NCI-H82 (cell line): ENCODE measurements at regions not wholly inside any gene's neighbourhood (a gene's known extent, or its start where the extent isn't known, plus 50 kb on each side); places are given as distances from the start of the nearest gene placed in this dataset.
"Not testable (repeated sequence)": the region's sequence is repeated elsewhere in the genome, so short reads cannot be mapped to it uniquely, and the experiment has no call there.

Experiments used
- DNase-seq: peaks from one replicate; lab custom pipeline; 2025; lab: John Stamatoyannopoulos, UW

DNA sequence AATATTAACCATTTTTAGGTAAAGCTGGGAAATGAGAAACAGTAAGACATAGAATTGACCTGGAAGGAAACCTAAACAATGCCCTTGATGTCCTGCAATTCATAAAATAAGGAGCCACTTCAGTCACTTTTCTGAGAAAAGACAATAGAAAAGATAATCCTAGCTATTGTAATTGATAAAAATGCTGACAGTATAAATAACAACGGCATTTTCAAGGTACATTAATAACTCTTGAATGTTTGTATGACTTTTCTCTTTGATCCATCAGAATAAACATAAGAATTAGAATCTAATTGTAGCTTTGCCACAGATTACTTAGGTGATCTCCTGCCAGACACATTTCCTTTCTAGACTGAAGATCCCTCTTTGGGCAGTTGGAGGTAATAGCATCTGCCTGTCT is 719.5 kb downstream of the SLC4A3 start:
- no peak for DNase-seq

DNA sequence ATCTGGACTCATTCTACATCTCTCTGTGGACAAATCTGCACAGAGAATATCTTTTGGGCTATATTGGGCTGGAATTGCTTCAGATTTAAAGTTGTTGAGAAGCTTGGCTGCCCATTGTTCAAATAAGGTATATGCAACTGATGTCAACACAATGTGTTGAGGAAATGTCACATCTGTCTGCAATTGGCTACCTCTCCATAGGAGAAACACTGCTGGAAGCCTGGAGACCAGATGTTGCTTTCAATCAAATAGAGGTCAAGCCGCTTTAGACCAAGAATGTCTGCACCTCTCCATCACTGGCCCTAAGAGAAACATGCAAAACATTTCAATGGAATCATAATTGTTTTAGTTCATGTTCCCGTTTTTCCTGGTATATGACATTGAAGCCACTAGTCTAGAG is 720.2 kb downstream of the SLC4A3 start:
- no peak for DNase-seq

DNA sequence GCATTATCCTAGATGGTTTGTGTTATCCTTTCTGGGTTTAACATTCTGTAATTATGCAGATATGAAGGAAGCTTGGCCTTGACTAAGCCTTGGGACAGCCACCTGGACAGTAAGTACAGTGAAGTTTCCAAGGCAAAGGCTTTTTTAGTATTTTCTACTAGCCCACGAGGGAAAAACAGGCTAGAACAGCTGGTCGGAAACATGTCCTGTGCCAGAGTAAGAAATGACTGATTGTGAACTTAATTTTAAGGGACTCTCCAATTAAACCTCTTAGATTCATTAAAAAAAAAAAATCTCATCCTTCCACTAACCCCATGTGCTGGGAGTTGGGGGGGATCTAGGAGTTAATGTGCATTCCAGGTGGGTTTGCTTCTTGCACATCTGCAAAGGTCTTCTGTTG is 720.8 kb downstream of the SLC4A3 start:
- DNase-seq: no peak

DNA sequence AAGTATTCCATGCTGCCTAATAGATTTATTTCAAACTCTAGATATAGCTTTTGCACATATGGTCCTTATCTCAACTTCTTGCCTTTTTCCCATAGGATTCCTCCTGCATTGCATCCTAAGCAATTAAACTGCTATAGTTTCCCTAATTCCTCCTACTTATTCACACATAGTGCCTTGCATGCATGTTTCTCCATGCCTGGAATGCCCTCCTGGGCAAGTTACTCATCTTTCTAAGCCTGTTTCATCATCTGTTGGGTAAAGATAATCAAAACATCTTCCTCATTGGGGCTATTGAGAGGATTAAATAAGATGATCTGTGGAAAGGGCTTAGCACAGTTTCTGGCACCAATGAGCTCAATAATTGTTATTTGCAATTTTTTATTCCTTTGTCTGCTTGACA is 726.5 kb downstream of the SLC4A3 start:
- peak; percentile 37 for DNase-seq

DNA sequence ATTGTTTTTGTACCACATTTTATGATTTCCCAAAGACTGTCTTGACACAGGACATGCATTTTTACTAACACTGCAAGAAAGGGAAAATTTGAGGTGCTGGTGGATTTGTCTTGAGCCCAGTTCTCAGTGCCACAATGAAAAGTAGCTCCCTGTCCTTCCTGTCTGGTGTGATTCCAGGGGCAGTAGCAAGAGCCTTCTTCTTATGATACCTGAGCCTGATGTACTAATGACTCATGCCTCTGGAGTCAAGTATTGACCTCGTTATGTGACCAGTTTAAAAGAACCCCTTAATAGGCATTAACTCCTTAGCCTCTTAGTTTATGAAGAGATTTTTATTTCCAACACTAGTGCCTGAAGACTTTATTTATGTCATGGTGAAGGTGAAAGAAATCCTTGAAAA is 728.6 kb downstream of the SLC4A3 start:
- DNase-seq: peak; percentile 9

DNA sequence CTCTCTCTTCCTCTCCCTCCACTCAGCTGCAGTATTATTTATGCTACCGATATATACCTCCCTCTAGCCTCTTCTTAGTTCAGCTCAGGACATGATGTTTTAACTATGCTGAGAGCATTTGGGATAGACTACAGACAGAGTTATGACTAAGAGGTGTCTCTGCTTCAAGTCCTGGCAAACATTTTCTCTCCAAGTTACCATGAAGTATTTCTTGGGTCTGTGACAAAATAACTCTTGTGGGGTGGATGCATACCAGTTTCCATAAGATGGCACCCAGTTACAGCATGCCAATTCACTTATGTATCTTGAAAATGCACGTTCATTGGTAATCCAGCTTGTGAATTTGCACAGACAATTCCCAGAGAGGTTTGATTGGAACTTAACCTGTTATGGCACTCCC is 737.6 kb downstream of the SLC4A3 start:
- DNase-seq: no peak

DNA sequence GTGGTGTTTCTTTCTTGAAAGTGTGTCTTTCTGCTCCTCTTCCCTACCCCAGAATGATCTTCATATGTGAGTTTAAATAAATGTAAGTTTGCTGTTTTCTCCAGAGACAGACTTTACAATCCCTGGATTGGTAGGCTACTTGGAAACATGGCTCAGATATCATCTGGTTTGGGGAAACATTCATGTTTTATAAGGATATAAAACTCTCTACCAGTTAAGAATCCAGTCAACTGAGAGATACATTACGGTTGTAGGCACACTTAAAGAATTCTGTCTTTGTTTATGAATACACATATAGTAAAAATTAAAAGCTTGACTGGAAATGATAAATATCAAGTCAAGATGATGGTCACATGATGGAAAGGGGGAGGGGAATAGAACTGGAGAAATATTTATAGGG is 739.3 kb downstream of the SLC4A3 start:
- DNase-seq: no peak

DNA sequence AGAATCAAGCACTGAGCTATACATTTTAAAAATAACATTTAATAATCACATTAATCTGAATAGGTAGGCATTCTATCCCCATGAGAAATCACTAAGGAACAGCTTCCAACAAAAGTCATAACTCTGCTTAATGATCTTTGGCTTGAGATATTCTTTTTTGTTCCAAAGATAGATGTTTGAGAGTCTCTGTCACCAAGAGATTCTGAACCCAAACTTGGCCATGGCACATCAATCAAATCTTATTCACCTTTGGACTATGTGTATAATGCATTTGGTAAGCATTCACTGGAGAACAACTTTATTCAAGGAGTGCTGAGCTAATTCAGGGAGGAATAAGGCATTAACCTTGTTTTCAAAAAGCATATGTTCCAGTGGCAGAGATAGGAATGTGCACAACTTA is 743.3 kb downstream of the SLC4A3 start:
- DNase-seq: no peak

DNA sequence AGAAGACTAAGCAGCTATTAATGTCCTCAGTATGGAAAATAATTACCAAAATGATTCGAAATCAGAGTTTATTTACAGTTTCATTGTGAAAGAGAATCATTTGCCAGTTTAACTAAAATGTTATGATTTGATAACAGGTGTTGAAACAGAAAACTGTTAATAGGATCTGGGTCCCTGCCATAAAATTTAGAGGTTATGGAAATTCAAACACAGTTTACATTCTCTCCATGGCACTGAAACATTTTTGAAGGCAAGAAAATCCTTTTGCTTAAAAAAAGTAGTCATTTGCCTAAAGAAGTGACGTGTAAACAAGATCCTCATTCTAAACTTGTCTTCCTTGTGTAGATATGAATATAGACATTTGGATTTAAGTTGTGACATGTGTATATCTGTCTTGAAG is 743.8 kb downstream of the SLC4A3 start:
- DNase-seq: no peak

DNA sequence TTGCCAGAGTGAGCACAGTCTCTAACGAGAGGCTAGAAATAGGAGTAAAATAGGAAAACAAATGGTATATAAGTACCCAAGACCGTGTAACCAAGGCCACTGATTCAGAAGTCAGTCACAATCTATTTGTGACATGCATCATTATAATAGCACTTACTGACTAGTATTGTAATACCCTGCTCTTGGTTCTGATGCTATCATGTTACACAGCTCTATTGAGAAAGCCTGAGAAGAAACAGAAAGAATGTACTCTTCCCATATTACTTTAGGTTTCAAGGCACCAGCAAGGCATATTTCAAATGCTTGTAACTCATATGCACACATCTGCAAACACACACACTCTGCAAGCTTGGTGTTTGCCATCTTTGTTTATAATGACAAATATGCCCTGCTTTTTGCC is 746.4 kb downstream of the SLC4A3 start:
- DNase-seq: peak; percentile 5

DNA sequence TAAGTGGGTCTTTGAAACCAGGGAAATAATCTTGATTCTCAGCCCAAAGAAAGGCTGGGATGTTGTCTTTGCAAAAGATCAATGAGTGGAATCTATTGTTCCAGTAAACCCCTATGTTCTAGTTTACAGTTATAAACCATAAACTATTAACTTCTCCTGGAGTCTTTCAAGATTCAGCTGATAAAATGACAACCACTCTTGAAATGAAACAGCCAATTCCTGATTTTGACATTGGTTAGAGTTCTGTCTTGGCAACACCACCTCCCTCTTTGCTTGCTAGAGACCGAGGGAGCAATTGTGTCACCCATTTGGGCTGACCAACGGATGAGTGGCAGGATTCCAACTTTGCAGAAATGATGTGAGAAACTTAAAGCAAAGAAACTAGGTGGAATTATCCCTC is 746.9 kb downstream of the SLC4A3 start:
- DNase-seq: no peak

DNA sequence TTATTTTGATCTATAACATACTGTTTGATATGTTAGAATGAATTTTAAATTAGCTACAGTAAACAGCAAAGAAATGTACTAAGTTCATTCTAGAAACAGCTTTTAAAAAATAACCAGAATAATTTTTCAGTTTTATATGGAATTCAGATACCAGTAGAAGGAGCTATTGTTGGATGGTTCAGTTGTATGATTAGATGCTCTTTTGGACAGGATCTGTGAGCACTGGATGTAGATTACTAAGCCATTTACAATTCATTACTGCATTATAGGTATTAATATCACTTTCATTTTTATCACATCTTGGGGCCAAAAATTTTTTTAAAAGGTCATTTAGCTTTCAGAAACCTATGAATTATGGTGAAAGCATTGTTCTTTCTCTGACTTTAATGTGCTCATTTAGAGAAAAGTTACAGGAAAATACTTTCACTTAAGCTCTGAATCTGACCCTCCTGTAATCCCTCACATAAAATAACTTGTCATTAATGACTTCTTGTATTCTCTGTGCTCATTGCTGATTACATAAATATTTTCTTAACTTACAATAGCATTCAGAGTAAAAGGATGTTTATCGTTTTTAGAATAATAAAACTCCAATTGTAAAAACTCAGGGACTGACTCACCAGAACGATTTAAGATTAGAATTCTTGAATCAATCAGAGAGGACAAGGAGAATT is 750.2 kb downstream of the SLC4A3 start:
- no peak for DNase-seq

DNA sequence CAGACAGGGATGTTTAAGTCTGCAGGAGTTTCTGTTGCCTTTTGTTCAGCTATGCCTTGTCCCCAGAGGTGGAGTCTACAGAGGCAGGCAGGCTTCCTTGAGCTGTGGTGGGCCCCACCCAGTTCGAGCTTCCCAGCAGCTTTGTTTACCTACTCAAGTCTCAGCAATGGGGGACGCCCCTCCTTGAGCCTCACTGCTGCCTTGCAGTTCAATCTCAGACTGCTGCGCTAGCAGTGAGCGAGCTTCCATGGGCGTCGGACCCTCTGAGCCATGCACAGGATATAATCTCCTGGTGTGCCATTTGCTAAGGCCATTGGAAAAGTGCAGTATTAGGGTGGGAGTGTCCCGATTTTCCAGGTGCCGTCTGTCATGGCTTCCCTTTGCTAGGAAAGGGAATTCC is 760.3 kb downstream of the SLC4A3 start:
- DNase-seq: not testable (repeated sequence)

DNA sequence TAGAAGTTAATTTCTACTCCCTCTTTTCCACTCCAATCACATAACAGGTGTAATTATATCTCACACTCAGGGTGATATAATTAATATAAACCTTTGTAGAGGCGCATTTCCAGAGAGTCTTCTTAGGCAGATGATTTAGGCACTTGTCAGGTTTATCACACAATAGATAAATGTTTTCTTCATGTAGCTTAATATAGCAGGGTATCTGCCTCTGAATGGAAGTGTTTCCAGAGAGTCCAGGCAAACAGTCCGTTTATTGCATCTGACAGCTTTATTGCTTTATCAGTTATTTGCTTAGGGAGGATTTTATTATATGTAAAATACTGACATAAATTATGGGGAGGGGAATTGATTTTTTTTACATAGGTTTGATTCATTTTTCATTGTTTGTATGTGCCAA is 766.3 kb downstream of the SLC4A3 start:
- no peak for DNase-seq

DNA sequence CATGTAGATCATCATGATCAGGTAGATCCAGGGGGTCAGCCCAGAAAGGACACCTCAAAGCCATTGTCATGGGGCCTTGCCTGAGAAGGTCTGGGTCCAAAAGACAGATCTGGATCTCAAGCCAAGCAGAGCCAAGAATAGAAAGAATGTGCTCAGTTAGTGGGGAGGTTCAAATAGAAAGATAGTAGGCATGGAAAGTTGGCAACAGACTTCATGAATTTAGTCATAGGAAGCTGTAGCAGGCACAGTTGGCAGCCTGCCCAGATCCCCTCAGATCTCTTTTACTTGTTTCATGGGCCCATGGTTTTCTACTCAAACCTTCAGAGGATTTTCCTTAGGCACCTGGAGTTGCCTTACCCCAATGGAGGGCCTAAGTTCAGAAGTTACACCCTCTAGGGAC is 767.0 kb downstream of the SLC4A3 start:
- DNase-seq: peak; percentile 5

DNA sequence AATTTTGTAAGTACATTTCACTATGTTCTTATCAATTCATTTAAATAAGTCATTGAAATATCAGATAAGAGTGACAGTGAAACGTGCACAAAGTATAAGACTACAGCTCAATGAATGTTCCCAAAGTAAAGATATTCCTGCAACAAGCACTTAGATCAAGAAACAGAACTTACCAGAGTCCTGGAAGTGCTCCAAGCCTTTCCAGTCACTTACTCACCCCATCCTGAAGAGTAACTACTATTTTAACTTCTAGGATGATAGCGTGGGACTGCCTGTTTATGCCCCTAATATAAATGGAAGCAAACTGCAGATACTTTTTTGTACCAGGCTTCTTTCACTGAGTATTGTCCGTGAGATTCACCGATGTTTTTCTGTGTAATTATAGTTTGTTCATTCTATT is 768.9 kb downstream of the SLC4A3 start:
- no peak for DNase-seq

DNA sequence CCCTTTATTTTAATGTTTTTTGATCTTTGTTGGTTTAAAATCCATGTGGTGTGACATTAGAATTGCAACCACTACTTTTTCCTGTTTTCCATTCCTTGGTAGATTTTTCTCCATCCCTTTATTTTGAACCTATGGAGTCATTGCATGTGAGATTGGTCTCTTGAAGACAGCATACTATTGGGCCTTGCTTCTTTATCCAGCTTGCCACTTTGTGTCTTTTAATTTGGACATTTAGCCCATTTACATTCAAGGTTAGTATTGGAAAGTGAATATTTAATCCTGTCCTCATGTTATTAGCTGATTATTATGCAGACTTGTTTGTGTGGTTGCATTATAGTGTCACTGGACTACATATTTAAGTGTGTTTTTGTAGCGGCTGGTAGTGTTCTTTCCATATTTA is 782.9 kb downstream of the SLC4A3 start:
- DNase-seq: no peak

DNA sequence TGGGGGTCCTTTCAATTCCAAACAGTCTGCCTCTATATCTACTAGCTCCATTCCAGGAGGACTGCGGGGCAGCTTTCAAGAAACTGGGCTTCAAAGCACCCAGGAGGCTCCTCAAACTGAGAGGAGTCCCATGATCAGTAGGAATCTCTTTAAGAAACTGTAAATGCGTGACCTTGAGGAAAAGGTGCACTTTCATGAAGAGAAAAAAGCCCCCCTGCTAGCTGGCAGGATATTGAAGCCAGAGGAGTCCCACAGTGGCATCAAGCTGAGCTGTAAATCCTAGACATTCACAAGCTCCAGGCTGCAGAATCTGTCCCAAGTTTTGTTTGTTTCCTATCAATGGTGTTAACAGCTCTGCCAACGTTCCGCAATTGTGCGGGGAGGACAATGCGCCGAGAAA is 790.1 kb downstream of the SLC4A3 start:
- DNase-seq: no peak

DNA sequence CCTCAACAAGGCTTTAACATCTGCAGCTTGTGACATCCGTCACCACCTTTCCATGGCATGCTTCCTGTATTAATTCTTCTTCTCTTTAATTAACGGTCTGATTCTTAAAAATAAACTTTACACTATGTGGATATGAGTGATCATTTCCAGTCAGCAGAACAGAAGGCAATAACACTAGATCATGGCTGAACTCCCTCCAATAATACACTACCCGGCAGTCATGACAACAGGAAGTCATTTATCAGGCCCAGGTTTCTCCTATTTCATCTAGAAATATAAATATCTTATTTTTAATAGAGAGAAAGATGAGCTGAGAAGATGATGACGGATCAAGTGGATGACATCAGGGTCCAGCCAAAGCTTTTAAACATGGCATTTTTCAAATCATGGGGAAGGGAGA is 792.2 kb downstream of the SLC4A3 start:
- DNase-seq: no peak

DNA sequence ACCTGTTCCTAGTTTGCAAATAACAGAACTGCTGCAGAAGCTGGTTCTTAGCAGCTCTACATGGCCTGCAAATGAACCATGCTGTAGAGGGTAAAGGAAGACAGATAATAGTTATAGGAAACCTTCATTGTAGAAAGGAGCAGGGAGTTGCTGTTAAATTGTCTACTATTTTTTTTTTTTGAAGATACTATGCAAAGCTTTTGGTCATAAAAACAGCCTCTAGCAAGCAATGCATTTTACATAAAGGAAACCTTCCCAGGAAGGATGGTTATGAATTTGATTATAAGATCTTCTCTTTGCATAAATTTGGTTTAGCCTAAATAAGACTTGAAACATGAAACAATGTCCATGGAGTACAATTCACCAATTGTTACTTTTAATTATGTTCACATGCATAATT is 793.4 kb downstream of the SLC4A3 start:
- no peak for DNase-seq

DNA sequence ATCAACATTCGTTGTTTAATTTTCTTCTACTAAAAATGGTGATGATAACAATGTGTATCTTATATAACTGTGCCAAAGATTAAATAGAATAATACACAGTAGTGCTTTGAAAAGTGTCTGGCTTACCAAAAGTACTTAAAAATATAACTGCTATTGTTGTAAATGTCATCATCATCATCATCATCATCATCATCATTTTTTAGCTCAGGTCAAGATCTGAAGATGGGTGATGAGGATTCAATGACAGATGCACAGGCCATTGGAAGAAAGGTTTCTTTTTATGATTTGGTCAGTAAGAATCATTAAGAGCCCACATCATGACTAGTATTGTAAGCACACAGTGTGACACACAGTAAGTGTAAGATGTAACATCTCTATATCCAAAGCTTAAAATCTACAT is 795.2 kb downstream of the SLC4A3 start:
- DNase-seq: no peak

DNA sequence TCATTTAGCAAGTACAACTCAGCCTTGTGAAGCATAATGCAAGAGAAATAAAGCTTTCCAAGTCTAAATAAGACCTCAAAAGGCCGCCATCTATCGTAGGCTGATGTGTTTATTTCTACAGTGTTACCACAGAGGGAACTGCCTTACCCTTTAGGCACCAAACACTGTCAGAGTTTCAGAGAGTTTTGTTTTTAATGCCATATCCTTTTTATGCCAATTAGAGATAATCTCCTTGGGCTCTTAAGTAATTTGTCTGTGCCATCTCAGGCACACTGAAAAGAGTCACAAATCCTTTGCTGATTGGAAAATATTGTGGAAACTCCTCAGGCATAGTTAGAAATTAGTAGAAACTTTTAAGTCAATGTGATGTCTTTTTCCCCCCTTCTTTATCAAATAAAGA is 797.1 kb downstream of the SLC4A3 start:
- peak; percentile 83 for DNase-seq

DNA sequence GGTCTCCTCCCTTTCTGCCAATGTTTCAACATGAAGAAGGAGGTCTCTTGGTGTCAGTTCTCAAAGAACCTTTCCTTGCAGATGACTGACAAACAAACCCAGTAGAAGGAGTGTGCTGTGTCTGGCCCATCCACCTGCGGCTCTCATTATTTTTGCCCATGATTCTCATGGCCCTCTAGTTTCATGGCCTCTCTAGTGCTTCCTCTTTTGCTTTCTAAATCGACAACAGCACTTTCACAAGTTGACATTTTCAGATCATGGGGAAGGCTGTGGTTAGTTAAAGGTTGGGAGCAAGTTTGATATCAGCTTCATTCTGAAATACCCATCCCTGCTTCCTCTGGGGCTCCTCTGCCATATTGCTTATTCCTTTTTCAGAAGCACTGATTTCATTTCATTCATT is 805.2 kb downstream of the SLC4A3 start:
- no peak for DNase-seq

DNA sequence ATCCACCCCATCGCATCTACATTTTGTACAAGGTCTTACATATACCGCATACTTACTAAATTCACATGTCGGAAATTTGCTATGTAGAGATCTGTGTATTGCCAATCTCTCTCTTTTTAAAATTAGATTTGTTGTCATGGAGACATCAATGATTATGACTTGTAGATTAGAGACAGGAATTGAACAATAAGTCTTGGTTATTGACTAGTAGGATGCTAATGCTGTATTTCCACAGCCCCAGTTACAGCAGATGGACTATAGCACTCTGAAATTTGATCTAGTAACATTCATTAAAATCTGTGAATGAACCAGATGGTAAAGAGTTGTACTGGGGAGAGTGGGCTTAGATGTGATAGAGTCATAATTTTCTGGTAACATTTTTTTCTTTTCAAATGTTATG is 805.7 kb downstream of the SLC4A3 start:
- peak; percentile 31 for DNase-seq

DNA sequence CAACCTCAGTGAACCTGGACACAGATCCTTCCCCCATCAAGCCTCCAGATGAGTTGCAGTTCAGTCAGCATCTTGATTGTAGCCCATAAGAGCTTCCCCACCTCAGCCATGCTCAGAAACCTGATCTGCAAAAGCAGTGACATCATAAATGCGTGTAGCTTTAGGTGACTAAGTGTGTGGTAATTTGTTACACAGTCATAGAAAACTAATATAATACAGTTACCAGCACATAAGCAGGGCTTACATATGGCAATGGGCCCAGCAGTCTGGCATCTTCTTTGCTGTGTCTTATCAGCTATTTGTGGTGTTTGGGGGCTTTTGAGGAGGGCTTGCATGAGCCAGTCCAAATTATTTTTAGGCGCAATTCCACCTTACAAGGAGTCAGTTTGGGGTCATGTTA is 807.0 kb downstream of the SLC4A3 start:
- no peak for DNase-seq
